Astrocyte (in vitro differentiated cells and primary cell): ENCODE measurements at regions not wholly inside any gene's neighbourhood (a gene's known extent, or its start where the extent isn't known, plus 50 kb on each side); places are given as distances from the start of the nearest gene placed in this dataset.

Experiments used
- EZH2 ChIP-seq: IDR thresholded peaks from 2 replicates; pipeline ENCODE4 v1.6.1; 2012; ENCODE audit warnings: mild to moderate bottlenecking, low read length, inconsistent platforms; ENCODE audit not compliant: insufficient read depth
- TF ChIP-seq, protein P1 (sequence below): IDR thresholded peaks from 2 replicates; pipeline ENCODE4 v1.5.1; 2011; ENCODE audit warnings: low read depth, mild to moderate bottlenecking, inconsistent platforms, low read length, moderate library complexity; ENCODE audit not compliant: insufficient read depth

DNA sequence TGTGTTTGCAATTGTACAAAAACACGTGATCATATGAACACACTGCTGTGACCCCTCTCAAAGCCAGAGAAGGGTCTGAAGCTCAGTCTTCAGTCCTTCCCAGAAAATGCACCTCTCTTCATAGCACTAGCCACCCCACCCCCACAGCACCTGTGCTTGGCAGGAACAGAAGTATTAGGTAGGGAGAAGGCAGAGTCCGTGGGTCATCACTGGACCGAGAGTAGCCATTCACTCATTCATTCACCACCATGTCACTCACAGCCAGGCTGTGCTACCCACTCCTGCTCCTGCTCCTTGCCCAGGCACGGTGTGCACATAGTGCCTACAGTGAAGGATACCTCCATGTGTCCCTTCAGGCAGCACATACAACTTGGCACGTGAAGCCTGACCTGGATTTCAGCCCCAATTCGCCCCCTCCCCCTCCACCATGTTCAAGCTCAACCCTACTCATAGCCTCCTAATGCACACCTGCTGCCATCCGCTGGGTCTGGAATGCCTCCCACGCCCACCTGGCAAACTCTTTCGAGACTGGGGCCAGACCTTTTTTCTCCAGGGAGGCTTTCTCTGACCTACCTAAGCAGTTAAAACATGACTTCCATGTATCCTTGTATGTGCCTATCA is 81.9 kb upstream of the GALNT2 start:
- TF ChIP-seq, protein P1, sequence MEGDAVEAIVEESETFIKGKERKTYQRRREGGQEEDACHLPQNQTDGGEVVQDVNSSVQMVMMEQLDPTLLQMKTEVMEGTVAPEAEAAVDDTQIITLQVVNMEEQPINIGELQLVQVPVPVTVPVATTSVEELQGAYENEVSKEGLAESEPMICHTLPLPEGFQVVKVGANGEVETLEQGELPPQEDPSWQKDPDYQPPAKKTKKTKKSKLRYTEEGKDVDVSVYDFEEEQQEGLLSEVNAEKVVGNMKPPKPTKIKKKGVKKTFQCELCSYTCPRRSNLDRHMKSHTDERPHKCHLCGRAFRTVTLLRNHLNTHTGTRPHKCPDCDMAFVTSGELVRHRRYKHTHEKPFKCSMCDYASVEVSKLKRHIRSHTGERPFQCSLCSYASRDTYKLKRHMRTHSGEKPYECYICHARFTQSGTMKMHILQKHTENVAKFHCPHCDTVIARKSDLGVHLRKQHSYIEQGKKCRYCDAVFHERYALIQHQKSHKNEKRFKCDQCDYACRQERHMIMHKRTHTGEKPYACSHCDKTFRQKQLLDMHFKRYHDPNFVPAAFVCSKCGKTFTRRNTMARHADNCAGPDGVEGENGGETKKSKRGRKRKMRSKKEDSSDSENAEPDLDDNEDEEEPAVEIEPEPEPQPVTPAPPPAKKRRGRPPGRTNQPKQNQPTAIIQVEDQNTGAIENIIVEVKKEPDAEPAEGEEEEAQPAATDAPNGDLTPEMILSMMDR = no peak
- TF ChIP-seq EZH2 = no peak
